HEK293 (cell line): ENCODE measurements at regions not wholly inside any gene's neighbourhood (a gene's known extent, or its start where the extent isn't known, plus 50 kb on each side); places are given as distances from the start of the nearest gene placed in this dataset.

Source experiments
- SP2 ChIP-seq: fragments of 450-650 bp; formaldehyde crosslinking; IDR thresholded peaks from 2 replicates; pipeline ENCODE4 v1.5.1; 2016; ENCODE audit warnings: missing biosample characterization, missing genetic modification characterization
- YY1 ChIP-seq: fragments of 450-650 bp; formaldehyde crosslinking; IDR thresholded peaks from 2 replicates; pipeline ENCODE4 v1.5.1; 2018; ENCODE audit warnings: missing biosample characterization, missing genetic modification characterization
- ZFHX2 ChIP-seq: fragments of 450-650 bp; formaldehyde crosslinking; conservative IDR thresholded peaks from 2 replicates; pipeline ENCODE4 v1.5.1; 2016; ENCODE audit warnings: missing biosample characterization, missing genetic modification characterization
- ZFP41 ChIP-seq: fragments of 450-650 bp; formaldehyde crosslinking; IDR thresholded peaks from 2 replicates; pipeline ENCODE4 v1.5.1; 2016; ENCODE audit warnings: missing biosample characterization, missing genetic modification characterization, borderline replicate concordance
- ZNF274 ChIP-seq, 2 experiments: fragments of 200-500 bp in 1 of 2; fragments of 450-650 bp in 1 of 2; sonication (Bioruptor generic) in 1 of 2; formaldehyde crosslinking in 1 of 2; IDR thresholded peaks; 2 replicates each; pipeline versions ENCODE4 v1.5.1 to v1.6.1; 2014 to 2016; ENCODE audit warnings: borderline replicate concordance in 1 of 2, inconsistent platforms in 1 of 2, low read length in 1 of 2, missing biosample characterization in 1 of 2, missing genetic modification characterization in 1 of 2
- ZNF549 ChIP-seq: fragments of 450-650 bp; IDR thresholded peaks from 2 replicates; pipeline ENCODE4 v1.5.1; 2018; ENCODE audit warnings: missing biosample characterization, missing genetic modification characterization, mild to moderate bottlenecking, inconsistent platforms, moderate library complexity
- ZNF610 ChIP-seq: fragments of 450-650 bp; formaldehyde crosslinking; IDR thresholded peaks from 2 replicates; pipeline ENCODE4 v1.5.1; 2016; ENCODE audit warnings: missing biosample characterization, missing genetic modification characterization, borderline replicate concordance
- ZNF621 ChIP-seq: fragments of 450-650 bp; formaldehyde crosslinking; IDR thresholded peaks from 2 replicates; pipeline ENCODE4 v1.5.1; 2017; ENCODE audit warnings: missing biosample characterization, missing genetic modification characterization
- ZNF670 ChIP-seq: fragments of 450-650 bp; formaldehyde crosslinking; IDR thresholded peaks from 2 replicates; pipeline ENCODE4 v1.5.1; 2016; ENCODE audit warnings: missing biosample characterization, missing genetic modification characterization, low read depth
- TF ChIP-seq, protein P1 (sequence below): fragments of 450-650 bp; formaldehyde crosslinking; IDR thresholded peaks from 2 replicates; pipeline ENCODE4 v1.5.1; 2016; ENCODE audit warnings: missing biosample characterization, missing genetic modification characterization
- TF ChIP-seq, protein P2 (sequence below): fragments of 450-650 bp; formaldehyde crosslinking; IDR thresholded peaks from 2 replicates; pipeline ENCODE4 v1.5.1; 2016; ENCODE audit warnings: missing biosample characterization, missing genetic modification characterization, low read depth
- TF ChIP-seq, protein P3 (sequence below): fragments of 450-650 bp; formaldehyde crosslinking; IDR thresholded peaks from 2 replicates; pipeline ENCODE4 v1.5.1; 2016; ENCODE audit warnings: missing biosample characterization, missing genetic modification characterization
- TF ChIP-seq, protein P4 (sequence below): fragments of 450-650 bp; formaldehyde crosslinking; IDR thresholded peaks from 2 replicates; pipeline ENCODE4 v1.5.1; 2017; ENCODE audit warnings: missing biosample characterization, missing genetic modification characterization

DNA sequence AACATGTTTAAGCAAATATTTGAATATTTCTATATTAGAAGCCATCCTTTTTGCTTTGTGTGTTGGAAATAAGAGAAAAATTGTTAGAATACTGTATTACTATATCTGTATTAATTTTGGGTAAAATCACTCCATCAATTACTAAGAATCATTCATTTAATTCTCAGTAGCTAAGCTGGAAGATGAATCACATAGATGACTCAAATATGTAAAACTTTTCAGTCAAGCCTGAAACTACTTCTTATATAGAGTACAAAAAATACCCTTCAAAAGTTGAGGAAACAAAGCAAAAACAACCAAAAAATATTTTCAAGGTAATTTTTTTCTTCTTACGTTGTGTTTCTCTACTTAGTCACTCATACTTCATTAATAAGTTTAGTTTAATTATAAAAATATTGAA is 205.7 kb upstream of the ROBO1 start:
- TF ChIP-seq YY1 (tag by site-specific recombination) (no peak), ZFHX2 (no peak), ZNF670 (tag by site-specific recombination) (no peak), ZFP41 (tag by site-specific recombination) (no peak), ZNF549 (tag by site-specific recombination) (no peak), ZNF610 (no peak), SP2 (tag by site-specific recombination) (no peak), ZNF274 (IDR thresholded peaks at IDR 0.05; ENCODE audit: low read length) (no peak), ZNF274 (tag by site-specific recombination; IDR thresholded peaks at IDR 0.05; ENCODE audit: borderline replicate concordance) (no peak), ZNF621 (tag by site-specific recombination) (no peak)
- TF ChIP-seq, protein P1, sequence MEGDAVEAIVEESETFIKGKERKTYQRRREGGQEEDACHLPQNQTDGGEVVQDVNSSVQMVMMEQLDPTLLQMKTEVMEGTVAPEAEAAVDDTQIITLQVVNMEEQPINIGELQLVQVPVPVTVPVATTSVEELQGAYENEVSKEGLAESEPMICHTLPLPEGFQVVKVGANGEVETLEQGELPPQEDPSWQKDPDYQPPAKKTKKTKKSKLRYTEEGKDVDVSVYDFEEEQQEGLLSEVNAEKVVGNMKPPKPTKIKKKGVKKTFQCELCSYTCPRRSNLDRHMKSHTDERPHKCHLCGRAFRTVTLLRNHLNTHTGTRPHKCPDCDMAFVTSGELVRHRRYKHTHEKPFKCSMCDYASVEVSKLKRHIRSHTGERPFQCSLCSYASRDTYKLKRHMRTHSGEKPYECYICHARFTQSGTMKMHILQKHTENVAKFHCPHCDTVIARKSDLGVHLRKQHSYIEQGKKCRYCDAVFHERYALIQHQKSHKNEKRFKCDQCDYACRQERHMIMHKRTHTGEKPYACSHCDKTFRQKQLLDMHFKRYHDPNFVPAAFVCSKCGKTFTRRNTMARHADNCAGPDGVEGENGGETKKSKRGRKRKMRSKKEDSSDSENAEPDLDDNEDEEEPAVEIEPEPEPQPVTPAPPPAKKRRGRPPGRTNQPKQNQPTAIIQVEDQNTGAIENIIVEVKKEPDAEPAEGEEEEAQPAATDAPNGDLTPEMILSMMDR (tag by site-specific recombination), result no peak
- TF ChIP-seq, protein P2, sequence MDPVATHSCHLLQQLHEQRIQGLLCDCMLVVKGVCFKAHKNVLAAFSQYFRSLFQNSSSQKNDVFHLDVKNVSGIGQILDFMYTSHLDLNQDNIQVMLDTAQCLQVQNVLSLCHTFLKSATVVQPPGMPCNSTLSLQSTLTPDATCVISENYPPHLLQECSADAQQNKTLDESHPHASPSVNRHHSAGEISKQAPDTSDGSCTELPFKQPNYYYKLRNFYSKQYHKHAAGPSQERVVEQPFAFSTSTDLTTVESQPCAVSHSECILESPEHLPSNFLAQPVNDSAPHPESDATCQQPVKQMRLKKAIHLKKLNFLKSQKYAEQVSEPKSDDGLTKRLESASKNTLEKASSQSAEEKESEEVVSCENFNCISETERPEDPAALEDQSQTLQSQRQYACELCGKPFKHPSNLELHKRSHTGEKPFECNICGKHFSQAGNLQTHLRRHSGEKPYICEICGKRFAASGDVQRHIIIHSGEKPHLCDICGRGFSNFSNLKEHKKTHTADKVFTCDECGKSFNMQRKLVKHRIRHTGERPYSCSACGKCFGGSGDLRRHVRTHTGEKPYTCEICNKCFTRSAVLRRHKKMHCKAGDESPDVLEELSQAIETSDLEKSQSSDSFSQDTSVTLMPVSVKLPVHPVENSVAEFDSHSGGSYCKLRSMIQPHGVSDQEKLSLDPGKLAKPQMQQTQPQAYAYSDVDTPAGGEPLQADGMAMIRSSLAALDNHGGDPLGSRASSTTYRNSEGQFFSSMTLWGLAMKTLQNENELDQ (tag by site-specific recombination), result no peak
- TF ChIP-seq, protein P3, sequence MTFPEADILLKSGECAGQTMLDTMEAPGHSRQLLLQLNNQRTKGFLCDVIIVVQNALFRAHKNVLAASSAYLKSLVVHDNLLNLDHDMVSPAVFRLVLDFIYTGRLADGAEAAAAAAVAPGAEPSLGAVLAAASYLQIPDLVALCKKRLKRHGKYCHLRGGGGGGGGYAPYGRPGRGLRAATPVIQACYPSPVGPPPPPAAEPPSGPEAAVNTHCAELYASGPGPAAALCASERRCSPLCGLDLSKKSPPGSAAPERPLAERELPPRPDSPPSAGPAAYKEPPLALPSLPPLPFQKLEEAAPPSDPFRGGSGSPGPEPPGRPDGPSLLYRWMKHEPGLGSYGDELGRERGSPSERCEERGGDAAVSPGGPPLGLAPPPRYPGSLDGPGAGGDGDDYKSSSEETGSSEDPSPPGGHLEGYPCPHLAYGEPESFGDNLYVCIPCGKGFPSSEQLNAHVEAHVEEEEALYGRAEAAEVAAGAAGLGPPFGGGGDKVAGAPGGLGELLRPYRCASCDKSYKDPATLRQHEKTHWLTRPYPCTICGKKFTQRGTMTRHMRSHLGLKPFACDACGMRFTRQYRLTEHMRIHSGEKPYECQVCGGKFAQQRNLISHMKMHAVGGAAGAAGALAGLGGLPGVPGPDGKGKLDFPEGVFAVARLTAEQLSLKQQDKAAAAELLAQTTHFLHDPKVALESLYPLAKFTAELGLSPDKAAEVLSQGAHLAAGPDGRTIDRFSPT (tag by site-specific recombination), result no peak
- TF ChIP-seq, protein P4, sequence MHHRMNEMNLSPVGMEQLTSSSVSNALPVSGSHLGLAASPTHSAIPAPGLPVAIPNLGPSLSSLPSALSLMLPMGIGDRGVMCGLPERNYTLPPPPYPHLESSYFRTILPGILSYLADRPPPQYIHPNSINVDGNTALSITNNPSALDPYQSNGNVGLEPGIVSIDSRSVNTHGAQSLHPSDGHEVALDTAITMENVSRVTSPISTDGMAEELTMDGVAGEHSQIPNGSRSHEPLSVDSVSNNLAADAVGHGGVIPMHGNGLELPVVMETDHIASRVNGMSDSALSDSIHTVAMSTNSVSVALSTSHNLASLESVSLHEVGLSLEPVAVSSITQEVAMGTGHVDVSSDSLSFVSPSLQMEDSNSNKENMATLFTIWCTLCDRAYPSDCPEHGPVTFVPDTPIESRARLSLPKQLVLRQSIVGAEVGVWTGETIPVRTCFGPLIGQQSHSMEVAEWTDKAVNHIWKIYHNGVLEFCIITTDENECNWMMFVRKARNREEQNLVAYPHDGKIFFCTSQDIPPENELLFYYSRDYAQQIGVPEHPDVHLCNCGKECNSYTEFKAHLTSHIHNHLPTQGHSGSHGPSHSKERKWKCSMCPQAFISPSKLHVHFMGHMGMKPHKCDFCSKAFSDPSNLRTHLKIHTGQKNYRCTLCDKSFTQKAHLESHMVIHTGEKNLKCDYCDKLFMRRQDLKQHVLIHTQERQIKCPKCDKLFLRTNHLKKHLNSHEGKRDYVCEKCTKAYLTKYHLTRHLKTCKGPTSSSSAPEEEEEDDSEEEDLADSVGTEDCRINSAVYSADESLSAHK (tag by site-specific recombination), result no peak
